HG03521 (cell line): ENCODE measurements at regions not wholly inside any gene's neighbourhood (a gene's known extent, or its start where the extent isn't known, plus 50 kb on each side); places are given as distances from the start of the nearest gene placed in this dataset.

Experiments used
- ATAC-seq: cut with Tn5 transposase; IDR thresholded peaks from one replicate; pipeline ENCODE4 v1.9.1; 2021; ENCODE audit warnings: mild to moderate bottlenecking, moderate library complexity; ENCODE audit not compliant: unreplicated experiment

DNA sequence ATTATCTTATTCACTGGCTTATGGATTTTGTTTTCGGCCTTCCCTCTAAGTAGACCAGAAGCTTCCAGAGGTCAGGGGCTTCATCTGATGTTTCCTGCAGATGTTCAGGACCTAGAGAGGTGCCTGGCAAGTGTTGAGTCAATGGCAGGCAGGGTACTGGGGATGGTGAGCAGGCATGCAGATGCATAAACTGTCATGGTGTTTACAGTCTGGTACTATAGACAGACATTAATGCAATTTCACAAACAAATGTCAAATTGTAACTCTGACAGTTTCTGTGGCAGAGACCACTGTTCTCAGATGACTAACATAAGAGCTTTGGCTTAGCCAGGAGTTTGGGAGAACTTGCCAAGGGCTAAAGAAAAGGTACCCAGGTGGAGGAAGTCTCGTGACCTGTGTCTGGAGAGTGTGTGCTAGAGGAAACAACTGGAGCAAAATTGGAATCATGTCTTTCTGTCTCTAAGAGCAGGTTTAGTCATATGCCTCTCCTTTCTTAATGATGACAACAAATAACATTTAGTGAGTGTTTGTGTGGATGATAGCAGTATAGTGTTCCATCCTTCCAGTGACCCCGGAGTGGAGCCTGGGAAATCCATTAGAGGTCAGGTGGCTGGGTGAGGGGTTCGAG, 53.7 kb upstream of the TRAK1 start:
- ATAC-seq, result no peak

DNA sequence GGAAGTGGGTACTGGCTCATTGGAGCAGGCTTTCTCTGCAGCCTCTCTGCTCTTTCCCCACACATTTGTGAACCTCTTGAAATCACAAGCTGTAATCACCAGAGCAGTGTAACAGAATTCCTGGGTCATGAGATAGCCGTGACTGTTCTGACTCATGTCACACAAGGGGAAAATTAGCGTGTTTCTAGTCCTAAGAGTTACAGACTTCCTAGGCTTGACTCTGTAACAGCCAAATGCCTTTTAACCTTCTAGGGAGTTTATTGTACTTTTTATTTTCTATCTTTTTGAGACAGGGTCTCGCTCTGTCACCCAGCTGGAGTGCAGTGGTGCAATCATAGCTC, 54.7 kb upstream of the TRAK1 start:
- ATAC-seq, result no peak

DNA sequence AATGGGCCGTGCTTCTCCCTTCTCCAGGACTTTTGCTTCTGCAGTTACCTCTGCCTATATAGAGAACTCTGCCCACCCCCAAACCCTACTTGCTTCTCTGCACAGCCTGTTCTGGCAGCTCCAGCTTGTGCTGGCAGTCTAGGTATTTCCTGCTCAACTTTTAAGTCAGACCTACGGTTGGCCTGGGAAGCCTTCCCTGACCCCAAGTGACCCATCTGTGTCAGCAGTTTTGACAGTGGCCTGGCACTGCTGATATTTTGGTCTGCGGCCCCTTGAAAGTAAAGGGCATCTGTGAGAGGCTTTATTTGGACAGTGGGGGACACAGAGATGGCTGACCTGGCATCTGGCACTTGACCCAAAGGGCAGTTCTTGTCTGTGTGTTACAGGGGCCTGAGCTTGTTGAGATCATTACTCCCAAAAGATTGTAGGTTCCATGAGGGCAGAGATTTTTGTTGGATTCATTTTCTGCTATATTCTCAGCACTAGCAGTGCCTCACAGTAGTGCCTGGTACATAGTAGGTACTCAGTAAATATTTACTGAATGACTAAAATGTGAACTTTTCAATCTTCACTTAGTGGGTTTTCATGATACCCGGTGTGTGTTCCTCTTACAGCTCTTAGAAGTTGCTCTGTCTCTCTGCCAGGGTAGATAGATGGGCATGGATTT, 55.2 kb upstream of the TRAK1 start:
- no peak for ATAC-seq

DNA sequence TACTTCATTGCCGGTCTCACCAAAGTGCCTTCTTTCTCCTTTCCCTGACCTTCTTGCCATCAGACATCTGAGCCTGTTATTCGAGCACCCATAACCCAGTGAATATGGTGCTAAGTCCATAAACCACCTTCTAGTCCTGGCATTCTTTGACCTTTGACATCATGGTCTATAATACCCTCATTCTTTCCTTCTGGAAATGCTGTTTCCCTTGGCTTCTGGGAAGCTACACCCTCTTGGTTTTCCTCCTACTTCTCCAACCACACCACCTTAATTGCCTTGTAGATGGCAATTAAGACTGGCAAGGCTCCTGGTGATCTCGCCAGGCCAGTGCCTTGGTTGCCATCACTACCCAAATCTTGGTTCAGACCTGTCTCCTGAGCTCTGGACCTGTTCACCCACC, 56.1 kb upstream of the TRAK1 start:
- ATAC-seq, result no peak

- no peak for ATAC-seq
Measured at GRCh38 chr3:42033741-42034140, 57.4 kb upstream of the TRAK1 start.

DNA sequence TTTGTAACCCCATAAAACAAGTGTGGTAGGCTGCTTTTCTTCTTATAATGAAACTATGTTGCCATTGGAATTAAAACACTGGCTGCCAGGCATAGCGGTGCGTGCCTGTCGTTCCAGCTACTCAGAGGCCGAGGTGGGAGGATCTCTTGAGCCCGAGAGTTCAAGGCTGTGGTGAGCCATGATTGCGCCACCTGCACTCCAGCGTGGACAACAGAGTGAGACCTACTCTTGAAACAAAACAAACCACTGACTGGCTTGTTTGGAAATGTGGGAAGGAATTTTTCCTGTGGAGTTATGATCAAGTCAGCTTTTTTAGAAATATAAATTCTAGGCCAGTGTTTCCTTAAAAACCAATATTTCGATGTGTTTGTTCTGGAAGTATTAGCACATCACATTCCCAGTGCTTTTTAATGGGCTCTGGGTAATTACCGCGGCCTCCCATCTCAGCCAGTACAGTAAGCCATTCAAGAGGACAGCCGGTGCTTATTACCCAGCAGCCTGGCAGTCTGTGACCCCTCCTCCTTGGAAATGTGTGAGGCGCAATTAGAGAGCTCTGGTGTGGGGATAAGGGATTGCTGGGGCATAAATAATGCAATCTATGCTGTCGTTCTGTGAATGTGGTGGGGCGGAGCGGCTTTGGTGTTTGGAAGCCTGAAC, 58.3 kb upstream of the TRAK1 start:
- ATAC-seq, result no peak

- ATAC-seq, result no peak
Measured at GRCh38 chr3:42031808-42032480, 59.2 kb upstream of the TRAK1 start.

DNA sequence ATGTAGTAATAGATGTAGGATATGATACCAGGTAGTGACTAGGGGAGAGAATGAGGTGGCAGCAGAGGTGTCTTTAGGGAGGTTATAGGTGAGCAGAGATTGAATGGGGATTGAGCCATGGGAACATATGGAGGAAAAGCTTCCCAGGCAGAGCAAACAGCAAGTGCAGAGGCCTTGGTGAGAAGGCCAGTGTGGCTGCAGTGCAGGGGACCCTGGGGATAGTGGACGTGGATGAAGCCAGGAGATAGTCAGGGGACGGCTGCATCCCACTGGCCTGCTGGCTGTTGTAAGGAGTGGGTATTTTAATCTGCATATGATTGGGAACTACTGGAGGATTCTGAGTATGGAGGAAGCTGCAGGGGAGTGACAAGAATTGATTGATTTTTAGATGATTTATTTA, 62.7 kb upstream of the TRAK1 start:
- no peak for ATAC-seq

GRCh38 chr3:42027571-42027970, 63.6 kb upstream of the TRAK1 start:
- ATAC-seq, result no peak

- ATAC-seq, result no peak
Measured at GRCh38 chr3:42025370-42026138, 63.7 kb upstream of the ULK4 start.

DNA sequence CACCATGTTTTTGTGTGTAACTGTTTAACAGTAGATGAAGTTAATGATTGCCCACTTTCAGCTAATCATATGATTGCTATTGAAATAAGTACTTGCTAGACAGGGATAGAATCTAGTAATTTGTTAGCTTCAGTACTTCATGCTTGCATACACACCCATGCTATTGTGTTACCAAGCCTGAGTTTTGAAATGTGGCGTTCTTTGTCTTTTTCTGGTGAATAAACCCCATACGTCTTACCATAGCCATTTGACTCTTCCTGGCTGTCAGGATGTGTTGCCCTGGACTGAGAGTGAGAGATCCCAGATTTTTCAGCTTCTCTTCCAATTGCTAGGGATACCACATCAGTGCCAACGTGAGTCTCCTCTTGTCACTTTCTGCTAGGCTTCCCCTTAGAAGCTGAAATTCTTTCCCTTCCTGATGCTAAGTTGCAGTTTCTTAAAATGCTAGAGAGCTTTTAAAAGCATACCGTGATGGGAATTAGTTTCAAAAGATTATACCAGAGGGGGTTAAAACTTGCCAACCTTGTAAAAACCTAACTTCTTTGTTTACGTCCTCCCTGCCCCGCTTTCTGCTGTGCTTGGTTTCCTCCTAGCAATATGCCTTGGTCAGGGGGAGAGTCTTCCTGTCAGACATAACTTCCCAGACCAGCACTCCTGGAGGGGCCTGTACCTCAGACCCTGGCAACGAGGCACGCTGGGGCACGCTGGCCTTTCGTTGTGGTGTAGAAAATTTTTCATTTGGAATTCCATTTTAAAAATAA, 62.9 kb upstream of the ULK4 start:
- ATAC-seq, result no peak

- ATAC-seq, result no peak
Measured at GRCh38 chr3:42023380-42023779, 61.5 kb upstream of the ULK4 start.

DNA sequence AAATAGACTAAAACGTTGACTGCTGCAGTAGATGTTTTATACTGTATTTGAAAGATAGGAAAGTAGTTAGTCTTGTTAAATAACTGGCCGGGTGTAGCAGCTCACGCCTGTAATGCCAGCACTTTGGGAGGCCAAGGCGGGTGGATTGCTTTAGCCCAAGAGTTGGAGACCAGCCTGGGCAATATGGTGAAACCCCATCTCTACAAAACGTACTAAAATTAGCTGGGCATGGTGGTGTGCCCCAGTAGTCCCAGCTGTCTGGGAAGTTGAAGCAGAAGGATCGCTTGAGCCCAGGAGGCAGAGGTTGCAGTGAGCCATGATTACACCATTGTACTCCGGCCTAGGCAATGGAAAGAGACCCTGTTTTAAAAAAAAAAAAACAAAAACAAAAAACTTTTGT, 60.5 kb upstream of the ULK4 start:
- no peak for ATAC-seq

DNA sequence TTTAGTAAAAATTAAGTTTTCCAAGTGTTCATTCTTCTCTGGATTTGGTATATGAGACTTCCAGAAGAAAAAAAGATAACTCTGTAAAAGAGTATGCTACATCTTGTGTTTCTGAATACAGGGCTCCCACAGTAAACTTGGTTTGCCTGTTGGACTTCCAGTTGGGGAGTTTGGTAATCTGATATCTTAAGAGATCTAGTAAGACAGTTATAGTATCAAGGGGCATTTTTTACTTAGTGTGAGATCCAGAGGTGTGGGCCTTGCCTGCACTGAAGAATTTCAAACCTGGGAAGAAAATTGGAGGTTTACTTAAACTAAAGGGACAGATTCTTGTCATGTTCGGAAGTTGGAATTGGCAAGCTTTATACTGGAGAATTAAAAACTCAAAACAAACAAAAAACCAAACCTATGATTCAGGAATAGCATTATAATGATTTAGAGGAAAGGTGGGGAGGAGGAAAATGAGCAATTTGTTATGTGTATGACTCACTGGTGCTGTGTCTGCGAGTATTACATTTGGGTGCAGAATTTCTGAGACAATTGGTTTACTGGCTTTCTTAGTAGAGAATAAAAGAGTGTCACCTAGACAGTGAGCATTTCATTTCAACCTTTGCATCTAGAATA, 58.9 kb upstream of the ULK4 start:
- no peak for ATAC-seq

GRCh38 chr3:42019953-42020260, 58.0 kb upstream of the ULK4 start:
- ATAC-seq, result no peak

- no peak for ATAC-seq
Measured at GRCh38 chr3:42019144-42019952, 57.4 kb upstream of the ULK4 start.

GRCh38 chr3:42014921-42015533, 53.1 kb upstream of the ULK4 start:
- no peak for ATAC-seq

DNA sequence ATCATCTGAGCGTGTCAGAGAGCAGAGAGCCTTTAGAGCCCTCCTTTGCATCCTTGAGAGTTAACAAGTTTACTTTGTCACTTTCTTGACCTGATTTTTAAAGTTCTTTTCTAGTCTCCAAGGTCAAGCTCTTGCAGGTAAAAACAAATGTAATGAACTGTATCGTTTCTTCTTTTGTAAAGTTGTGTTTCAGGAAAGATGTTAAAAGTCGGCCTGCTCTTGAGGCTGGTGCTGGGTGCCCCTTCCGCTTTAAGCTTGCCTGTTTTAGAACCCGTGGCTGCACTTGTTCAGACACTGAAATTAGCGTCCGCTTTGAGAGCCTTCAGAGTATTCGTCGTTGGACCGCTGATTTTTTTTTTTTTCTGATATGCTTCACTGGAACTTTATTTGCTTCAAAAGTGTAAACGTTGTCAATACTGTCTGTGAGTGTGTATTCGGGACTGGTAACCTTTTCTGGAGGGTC, 52.6 kb upstream of the ULK4 start:
- no peak for ATAC-seq
